ENCODE measurements at regions not wholly inside any gene's neighbourhood (a gene's known extent, or its start where the extent isn't known, plus 50 kb on each side); places are given as distances from the start of the nearest gene placed in this dataset.

DNA sequence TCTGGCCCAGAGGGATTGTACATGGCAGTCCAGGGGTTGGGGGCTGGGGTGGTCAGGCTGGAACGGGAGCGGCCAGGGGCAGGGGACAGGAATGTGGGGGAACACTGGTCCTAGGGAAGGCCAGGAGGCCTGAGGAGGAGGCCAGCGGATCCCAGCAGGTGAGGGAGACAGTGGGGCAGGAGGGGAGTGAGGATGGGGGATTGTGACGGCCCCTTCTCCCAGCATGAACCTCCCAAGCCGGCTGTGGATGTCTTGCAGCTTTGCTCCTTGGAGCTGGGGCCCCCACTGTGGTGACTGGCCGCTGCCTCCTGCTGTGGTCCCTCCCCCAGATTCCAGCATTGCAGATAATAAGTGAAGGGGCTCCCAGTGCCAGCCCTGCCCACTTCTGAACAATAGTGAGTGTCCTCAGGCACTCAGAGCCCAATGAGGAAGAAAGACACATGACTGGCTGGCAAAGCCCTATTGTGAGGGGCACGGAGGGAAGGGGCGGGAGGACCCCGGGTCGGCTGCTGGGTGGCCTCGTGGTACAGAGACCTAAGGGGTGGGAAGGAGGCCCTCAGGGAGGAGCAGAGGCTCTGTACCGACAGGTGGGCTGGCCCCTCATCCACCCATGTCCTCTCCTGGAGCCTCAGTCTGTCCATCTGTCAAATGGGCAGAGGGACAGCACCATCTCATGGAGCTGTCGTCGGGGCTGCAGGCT lies 215.0 kb downstream of the KIF26A start:
- no peak for TF ChIP-seq POLR2AphosphoS5 (IDR thresholded peaks at IDR 0.05; ENCODE audit: low read depth, low read length)
- TF ChIP-seq, protein P1, sequence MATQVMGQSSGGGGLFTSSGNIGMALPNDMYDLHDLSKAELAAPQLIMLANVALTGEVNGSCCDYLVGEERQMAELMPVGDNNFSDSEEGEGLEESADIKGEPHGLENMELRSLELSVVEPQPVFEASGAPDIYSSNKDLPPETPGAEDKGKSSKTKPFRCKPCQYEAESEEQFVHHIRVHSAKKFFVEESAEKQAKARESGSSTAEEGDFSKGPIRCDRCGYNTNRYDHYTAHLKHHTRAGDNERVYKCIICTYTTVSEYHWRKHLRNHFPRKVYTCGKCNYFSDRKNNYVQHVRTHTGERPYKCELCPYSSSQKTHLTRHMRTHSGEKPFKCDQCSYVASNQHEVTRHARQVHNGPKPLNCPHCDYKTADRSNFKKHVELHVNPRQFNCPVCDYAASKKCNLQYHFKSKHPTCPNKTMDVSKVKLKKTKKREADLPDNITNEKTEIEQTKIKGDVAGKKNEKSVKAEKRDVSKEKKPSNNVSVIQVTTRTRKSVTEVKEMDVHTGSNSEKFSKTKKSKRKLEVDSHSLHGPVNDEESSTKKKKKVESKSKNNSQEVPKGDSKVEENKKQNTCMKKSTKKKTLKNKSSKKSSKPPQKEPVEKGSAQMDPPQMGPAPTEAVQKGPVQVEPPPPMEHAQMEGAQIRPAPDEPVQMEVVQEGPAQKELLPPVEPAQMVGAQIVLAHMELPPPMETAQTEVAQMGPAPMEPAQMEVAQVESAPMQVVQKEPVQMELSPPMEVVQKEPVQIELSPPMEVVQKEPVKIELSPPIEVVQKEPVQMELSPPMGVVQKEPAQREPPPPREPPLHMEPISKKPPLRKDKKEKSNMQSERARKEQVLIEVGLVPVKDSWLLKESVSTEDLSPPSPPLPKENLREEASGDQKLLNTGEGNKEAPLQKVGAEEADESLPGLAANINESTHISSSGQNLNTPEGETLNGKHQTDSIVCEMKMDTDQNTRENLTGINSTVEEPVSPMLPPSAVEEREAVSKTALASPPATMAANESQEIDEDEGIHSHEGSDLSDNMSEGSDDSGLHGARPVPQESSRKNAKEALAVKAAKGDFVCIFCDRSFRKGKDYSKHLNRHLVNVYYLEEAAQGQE (IDR thresholded peaks at IDR 0.05; ENCODE audit: insufficient read depth in 1 of 2, low read depth in 2 of 2, low read length in 2 of 2): no peak
- no peak for TF ChIP-seq FOXP2 (optimal IDR thresholded peaks at IDR 0.05; ENCODE audit: borderline replicate concordance, extremely low read depth, extremely low read length, insufficient read depth)

DNA sequence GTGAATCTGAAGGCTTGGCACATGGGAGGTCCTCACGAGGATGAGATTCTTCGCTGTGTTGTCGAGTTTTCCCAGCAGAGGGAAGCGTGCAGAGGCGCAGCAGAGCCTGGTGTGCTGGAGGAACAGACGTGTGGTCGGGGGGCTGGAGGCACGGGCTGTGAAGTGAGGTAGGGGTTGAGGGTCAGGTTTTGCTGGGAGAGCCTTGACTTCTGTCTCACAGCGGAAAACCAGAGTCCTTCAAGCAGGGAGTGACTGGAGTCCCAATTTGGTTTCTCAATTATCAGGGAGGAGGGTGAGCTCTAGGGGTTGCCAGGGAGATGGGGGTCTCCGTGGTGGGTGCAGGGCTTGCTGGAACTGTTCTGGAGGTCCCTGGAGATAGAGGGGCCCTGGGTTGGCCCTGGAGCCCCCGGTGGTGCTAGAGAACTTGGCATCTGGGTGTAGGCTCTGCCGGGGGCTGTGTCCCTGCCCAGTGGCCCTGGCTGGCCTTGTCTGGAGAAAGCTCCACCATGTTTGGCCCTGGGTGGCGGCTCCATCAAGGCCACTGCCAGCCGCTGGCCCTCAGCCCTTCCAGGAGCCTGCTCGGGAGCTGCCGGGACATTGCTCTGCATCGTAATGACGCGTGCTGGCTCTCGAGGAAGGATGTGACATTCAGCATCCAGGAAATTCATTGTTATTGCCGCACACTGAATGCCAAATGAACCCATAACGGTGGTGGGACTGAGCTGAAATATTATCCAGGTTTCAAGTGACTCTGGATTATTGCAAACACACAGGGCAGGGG lies 215.7 kb downstream of the KIF26A start:
- no peak for TF ChIP-seq FOXP2 (optimal IDR thresholded peaks at IDR 0.05; ENCODE audit: borderline replicate concordance, extremely low read depth, extremely low read length, insufficient read depth)
- TF ChIP-seq SIN3A (IDR thresholded peaks at IDR 0.05; ENCODE audit: borderline replicate concordance, insufficient read depth, low read length): no peak
- TF ChIP-seq POLR2AphosphoS5 (IDR thresholded peaks at IDR 0.05; ENCODE audit: low read depth, low read length): no peak
- no peak for TF ChIP-seq TAF1 (IDR thresholded peaks at IDR 0.05; ENCODE audit: borderline replicate concordance, insufficient read depth, low read length)

DNA sequence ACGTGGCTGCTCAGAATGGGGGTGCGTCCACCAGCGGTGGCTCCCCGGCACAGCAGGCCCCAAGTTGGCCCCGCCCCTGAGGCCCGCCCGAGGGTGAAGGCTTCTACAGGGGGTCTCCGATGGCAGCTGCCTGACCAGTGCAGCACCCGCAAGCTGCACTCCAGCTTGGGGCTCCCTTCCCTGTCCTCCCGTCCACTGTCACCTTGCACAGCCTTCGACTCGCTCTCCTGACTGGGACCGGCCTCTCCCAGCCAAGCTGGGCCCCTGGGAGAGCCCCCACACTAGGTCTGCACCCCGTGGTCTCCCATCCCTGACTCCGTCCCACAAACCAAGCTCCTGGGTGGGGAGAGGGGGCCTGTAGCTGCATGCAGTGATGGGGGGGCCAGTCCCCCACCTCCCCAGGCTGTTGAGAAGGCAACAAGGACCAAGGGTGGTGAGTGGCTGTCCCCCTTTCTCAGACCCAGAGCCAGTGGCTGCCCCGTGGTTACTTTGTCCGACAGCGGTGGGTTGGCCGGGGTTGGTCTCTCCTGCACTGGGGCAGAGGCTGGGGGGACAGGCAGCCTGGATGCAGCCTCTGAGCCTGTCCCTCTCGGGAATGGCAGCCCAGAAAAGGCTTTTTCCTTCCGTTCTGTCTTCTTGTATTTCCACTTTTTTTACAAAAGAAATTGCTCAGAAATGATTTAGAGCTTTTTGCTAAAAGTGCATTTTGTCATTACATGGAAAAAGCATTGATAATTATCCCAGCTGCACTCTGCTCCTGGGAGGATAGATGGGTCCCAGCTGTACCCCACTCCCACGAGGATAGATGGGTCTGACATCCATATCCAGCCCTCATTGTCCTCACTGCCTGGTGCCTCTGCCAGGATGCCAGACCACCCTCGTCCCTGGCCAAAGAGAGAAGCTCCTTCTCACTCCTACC lies 217.0 kb downstream of the KIF26A start:
- TF ChIP-seq, protein P1 (IDR thresholded peaks at IDR 0.05; ENCODE audit: insufficient read depth in 1 of 2, low read depth in 2 of 2, low read length in 2 of 2): no peak
- TF ChIP-seq TAF1 (IDR thresholded peaks at IDR 0.05; ENCODE audit: borderline replicate concordance, insufficient read depth, low read length): no peak
- no peak for TF ChIP-seq POLR2AphosphoS5 (IDR thresholded peaks at IDR 0.05; ENCODE audit: low read depth, low read length)
- no peak for TF ChIP-seq FOXP2 (optimal IDR thresholded peaks at IDR 0.05; ENCODE audit: borderline replicate concordance, extremely low read depth, extremely low read length, insufficient read depth)
- TF ChIP-seq SIN3A (IDR thresholded peaks at IDR 0.05; ENCODE audit: borderline replicate concordance, insufficient read depth, low read length): no peak

DNA sequence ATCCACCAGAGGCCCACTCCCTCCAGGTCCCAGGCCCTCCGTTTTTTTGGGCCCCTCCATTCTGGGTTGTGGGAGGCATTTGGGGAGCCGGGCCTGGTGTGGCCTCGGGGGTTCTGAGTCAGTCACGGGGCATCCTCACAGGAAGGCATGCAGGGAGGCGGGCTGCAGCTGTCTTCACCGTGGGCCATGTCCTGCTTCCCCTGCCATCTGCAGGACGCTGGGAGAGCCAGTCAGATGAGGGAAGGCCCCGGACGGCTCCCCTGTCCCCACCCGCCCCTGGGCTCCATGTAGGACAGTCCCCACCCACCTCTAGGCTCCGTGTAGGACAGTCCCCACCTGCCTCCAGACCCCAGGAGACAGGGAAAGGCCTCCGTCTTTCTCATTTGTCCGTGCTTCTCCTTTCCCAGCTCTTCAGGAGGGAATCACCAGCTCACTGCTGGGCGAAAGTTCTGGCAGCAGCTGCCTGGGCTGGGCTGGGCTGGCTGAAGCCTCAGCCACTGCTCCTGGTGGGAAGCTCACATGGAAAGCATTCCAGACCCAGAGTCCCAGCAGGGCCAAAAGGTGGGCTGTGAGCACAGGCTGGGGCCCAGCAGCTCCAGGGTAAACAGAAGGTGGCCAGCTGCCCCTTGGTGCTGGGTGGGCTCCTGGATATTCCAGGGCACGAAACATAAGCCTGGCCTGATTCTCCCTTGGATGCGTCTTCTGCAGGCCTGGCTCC lies 217.8 kb downstream of the KIF26A start:
- TF ChIP-seq FOXP2 (optimal IDR thresholded peaks at IDR 0.05; ENCODE audit: borderline replicate concordance, extremely low read depth, extremely low read length, insufficient read depth) (no peak), TAF1 (IDR thresholded peaks at IDR 0.05; ENCODE audit: borderline replicate concordance, insufficient read depth, low read length) (no peak)
- TF ChIP-seq, protein P1 (IDR thresholded peaks at IDR 0.05; ENCODE audit: insufficient read depth in 1 of 2, low read depth in 2 of 2, low read length in 2 of 2): no peak
